Smooth muscle cell (in vitro differentiated cells): ENCODE measurements at regions not wholly inside any gene's neighbourhood (a gene's known extent, or its start where the extent isn't known, plus 50 kb on each side); places are given as distances from the start of the nearest gene placed in this dataset.

Experiments used
- DNase-seq: peaks from one replicate; lab custom pipeline; 2025; ENCODE audit not compliant: unreplicated experiment; lab: John Stamatoyannopoulos, UW
- H2AFZ ChIP-seq: fragments of 200-600 bp; sonication (generic); 2 replicates; pipeline ENCODE4 v1.6.0; 2016; ENCODE audit warnings: antibody characterized with exemption, low read depth, mild to moderate bottlenecking
- H3F3A ChIP-seq: fragments of 200-600 bp; sonication (generic); 2 replicates; pipeline ENCODE4 v1.6.0; 2017; ENCODE audit warnings: antibody characterized with exemption, low read depth
- H3K27ac ChIP-seq: fragments of 200-600 bp; sonication (generic); 2 replicates; pipeline ENCODE4 v1.5.1; 2016; ENCODE audit warnings: low read depth, mild to moderate bottlenecking
- H3K27me3 ChIP-seq: fragments of 200-600 bp; sonication (generic); 2 replicates; pipeline ENCODE4 v1.6.1; 2016; ENCODE audit warnings: low read depth, mild to moderate bottlenecking
- H3K36me3 ChIP-seq: fragments of 200-600 bp; sonication (generic); 2 replicates; pipeline ENCODE4 v1.5.1; 2016; ENCODE audit warnings: low read depth
- H3K4me1 ChIP-seq: fragments of 200-600 bp; sonication (generic); 2 replicates; pipeline ENCODE4 v1.5.1; 2016; ENCODE audit warnings: low read depth
- H3K4me2 ChIP-seq: fragments of 200-600 bp; sonication (generic); 2 replicates; pipeline ENCODE4 v1.6.0; 2016; ENCODE audit warnings: mild to moderate bottlenecking
- H3K4me3 ChIP-seq: fragments of 200-600 bp; sonication (generic); 2 replicates; pipeline ENCODE4 v1.5.1; 2016; ENCODE audit warnings: mild to moderate bottlenecking
- H3K79me2 ChIP-seq: fragments of 200-600 bp; sonication (generic); 2 replicates; pipeline ENCODE4 v1.6.0; 2016; ENCODE audit warnings: low read depth, mild to moderate bottlenecking
- H3K9ac ChIP-seq: fragments of 200-600 bp; sonication (generic); 2 replicates; pipeline ENCODE4 v1.6.0; 2016; ENCODE audit warnings: low read depth
- H3K9me3 ChIP-seq: fragments of 200-600 bp; sonication (generic); replicated peaks from 2 replicates; pipeline ENCODE4 v1.5.1; 2016; ENCODE audit warnings: low read depth
- H4K20me1 ChIP-seq: fragments of 200-600 bp; sonication (generic); 2 replicates; pipeline ENCODE4 v1.6.0; 2016; ENCODE audit warnings: low read depth
- WGBS: methylation state at CpG from one replicate; pipeline ENCODE4 v1.1.7; 2016; ENCODE audit warnings: low lambda C conversion rate; 5-methylcytosine and 5-hydroxymethylcytosine counted together
- TF ChIP-seq, protein P1 (sequence below): fragments of 200-600 bp; sonication (generic); IDR thresholded peaks from 2 replicates; pipeline ENCODE4 v1.5.1; 2017; ENCODE audit warnings: borderline replicate concordance, mild to moderate bottlenecking, antibody characterized with exemption; ENCODE audit not compliant: insufficient read depth, poor library complexity, severe bottlenecking

DNA sequence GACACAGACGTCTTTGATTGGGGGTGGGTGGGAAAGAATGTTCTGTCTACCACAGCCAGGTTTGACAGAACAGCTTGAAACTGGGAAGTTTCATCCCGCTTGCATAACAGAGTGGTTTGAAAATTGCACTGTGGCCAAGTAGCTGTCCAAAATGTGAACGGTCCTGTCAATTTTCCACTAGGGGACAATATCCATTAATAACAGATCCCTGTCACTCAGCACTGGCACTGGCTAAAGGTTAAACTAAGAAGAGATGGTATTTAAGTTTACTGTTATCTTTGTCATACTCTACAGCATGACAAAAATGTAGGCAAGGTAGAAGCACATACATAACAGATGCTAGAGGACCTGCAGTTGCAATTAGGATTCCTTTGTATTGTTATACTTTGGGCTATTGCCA is 55.6 kb upstream of the ACMSD start:
- Histone ChIP-seq H2AFZ (no peak overlapping the region), H3K4me2 (no peak overlapping the region), H3K79me2 (no peaks in the 10 kb centered on the region), H3K27me3 (peaks cover 6% of the 10 kb centered on the region), H3K9me3 (no peaks in the 10 kb centered on the region), H3K27ac (no peak overlapping the region), H3K4me3 (no peak overlapping the region), H3F3A (no peaks in the 10 kb centered on the region), H4K20me1 (no peaks in the 10 kb centered on the region), H3K4me1 (no peaks in the 10 kb centered on the region), H3K36me3 (no peaks in the 10 kb centered on the region), H3K9ac (no peak overlapping the region)
- WGBS = 17% methylated on average over 3 of the region's 3 CpGs
- TF ChIP-seq, protein P1, sequence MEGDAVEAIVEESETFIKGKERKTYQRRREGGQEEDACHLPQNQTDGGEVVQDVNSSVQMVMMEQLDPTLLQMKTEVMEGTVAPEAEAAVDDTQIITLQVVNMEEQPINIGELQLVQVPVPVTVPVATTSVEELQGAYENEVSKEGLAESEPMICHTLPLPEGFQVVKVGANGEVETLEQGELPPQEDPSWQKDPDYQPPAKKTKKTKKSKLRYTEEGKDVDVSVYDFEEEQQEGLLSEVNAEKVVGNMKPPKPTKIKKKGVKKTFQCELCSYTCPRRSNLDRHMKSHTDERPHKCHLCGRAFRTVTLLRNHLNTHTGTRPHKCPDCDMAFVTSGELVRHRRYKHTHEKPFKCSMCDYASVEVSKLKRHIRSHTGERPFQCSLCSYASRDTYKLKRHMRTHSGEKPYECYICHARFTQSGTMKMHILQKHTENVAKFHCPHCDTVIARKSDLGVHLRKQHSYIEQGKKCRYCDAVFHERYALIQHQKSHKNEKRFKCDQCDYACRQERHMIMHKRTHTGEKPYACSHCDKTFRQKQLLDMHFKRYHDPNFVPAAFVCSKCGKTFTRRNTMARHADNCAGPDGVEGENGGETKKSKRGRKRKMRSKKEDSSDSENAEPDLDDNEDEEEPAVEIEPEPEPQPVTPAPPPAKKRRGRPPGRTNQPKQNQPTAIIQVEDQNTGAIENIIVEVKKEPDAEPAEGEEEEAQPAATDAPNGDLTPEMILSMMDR = peak; percentile 48
- no peak for DNase-seq

DNA sequence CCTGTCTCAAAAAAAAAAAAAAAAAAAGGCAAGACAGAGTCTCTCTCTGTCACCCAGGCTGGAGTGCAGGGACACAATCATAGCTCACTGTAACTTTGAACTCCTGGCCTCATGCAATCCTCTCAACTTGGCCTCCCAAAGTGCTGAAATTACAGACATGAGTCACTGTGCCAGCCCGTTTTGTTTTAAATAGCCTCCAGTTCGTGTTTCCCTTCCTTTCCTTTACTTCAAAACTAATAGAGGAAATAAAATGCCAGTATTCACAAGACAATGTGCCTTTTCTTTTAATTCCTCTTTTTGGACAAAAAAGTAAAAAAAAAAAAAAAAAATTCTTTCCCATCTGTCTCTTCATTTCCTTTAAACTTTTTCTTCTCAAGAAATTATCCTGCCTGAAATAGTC is 54.5 kb upstream of the ACMSD start:
- Histone ChIP-seq H3K79me2 (no peaks in the 10 kb centered on the region), H3F3A (no peaks in the 10 kb centered on the region), H3K4me1 (no peaks in the 10 kb centered on the region), H3K4me3 (no peak overlapping the region), H3K36me3 (no peaks in the 10 kb centered on the region), H3K9ac (no peak overlapping the region), H3K4me2 (no peak overlapping the region), H4K20me1 (no peaks in the 10 kb centered on the region), H2AFZ (no peak overlapping the region), H3K27ac (no peak overlapping the region), H3K9me3 (no peaks in the 10 kb centered on the region), H3K27me3 (peaks cover 6% of the 10 kb centered on the region)
- TF ChIP-seq, protein P1 = no peak
- no peak for DNase-seq
- WGBS = 48% methylated on average over 2 of the region's 2 CpGs

DNA sequence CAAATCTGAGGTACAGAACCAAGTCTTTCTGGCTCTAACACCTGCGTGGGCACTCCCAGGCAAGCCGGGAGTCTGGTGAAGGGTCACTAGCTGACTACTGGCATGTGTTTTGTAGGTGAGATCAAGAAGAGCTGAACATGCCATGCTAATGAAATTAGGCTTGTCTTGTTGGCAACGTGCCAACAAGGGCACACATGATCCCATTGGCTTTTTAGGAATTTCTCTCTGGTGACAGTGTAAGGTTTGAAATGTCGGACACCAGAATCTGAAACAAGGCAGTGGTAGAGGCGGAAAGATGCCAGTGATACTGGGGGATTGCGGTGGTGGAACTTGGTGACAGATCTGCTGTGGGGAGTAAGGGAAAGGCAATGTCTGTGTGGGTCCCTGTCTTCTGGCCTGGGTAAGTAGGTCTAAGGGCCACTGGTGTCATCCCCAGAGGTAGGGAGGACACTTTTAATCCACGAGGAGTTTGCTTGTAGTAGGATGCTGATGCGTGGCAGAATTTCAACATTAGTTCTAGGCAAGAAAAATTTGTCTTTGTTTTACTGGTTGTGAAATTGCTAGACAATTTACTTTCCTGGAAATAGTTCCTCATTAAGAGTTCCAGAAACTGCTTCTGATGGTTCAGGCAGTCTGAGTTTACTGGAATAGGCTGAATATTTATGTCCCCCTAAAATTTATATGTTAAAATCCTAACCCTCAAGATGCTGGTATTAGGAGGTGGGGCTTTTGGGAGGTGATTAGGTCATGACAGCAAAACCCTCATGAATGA is 52.6 kb upstream of the ACMSD start:
- 88% methylated on average over 8 of the region's 8 CpGs for WGBS

More for the DNA sequence above, 52.6 kb upstream of the ACMSD start:
- no peak overlapping the region for H3K4me3 ChIP-seq
- H3F3A ChIP-seq = no peaks in the 10 kb centered on the region
- TF ChIP-seq, protein P1 = no peak
- no peaks in the 10 kb centered on the region for H4K20me1 ChIP-seq
- no peak for DNase-seq
- H3K9me3 ChIP-seq = no peaks in the 10 kb centered on the region
- no peaks in the 10 kb centered on the region for H3K36me3 ChIP-seq
- no peak overlapping the region for H3K9ac ChIP-seq
- no peaks in the 10 kb centered on the region for H3K79me2 ChIP-seq
- no peak overlapping the region for H3K27ac ChIP-seq
- H3K4me2 ChIP-seq = no peak overlapping the region
- no peak overlapping the region for H2AFZ ChIP-seq
- no peaks in the 10 kb centered on the region for H3K4me1 ChIP-seq
- no peaks in the 10 kb centered on the region for H3K27me3 ChIP-seq
